Fibroblast of skin of scalp (primary cell): ENCODE measurements at regions not wholly inside any gene's neighbourhood (a gene's known extent, or its start where the extent isn't known, plus 50 kb on each side); places are given as distances from the start of the nearest gene placed in this dataset.

ENCODE experiments used
- DNase-seq: peaks from one replicate; pipeline ENCODE4 v3.0.0-alpha.2; 2013

GRCh38 chr16:35516551-35516950 lies 2057.1 kb downstream of the TP53TG3F start:
- no peak for DNase-seq

GRCh38 chr16:35516971-35517370 lies 2057.6 kb downstream of the TP53TG3F start:
- no peak for DNase-seq

GRCh38 chr16:35523991-35524390 lies 2064.6 kb downstream of the TP53TG3F start:
- no peak for DNase-seq

GRCh38 chr16:35525979-35526590 lies 2066.7 kb downstream of the TP53TG3F start:
- DNase-seq = no peak

- no peak for DNase-seq
Measured at GRCh38 chr16:35532576-35532975, 2073.2 kb downstream of the TP53TG3F start.

- no peak for DNase-seq
Measured at GRCh38 chr16:35533683-35534082, 2074.3 kb downstream of the TP53TG3F start.

- DNase-seq = no peak
Measured at GRCh38 chr16:35543486-35543885, 2084.1 kb downstream of the TP53TG3F start.

GRCh38 chr16:35552763-35553162 lies 2093.4 kb downstream of the TP53TG3F start:
- DNase-seq = no peak

- no peak for DNase-seq
Measured at GRCh38 chr16:35557731-35558130, 2098.3 kb downstream of the TP53TG3F start.

- no peak for DNase-seq
Measured at GRCh38 chr16:35559911-35560636, 2100.7 kb downstream of the TP53TG3F start.

- no peak for DNase-seq
Measured at GRCh38 chr16:35560637-35560984, 2101.2 kb downstream of the TP53TG3F start.

- DNase-seq = no peak
Measured at GRCh38 chr16:35561346-35561745, 2101.9 kb downstream of the TP53TG3F start.

- no peak for DNase-seq
Measured at GRCh38 chr16:35562471-35562870, 2103.1 kb downstream of the TP53TG3F start.

GRCh38 chr16:35562919-35563318 lies 2103.5 kb downstream of the TP53TG3F start:
- no peak for DNase-seq

GRCh38 chr16:35564148-35564547 lies 2104.7 kb downstream of the TP53TG3F start:
- no peak for DNase-seq

- no peak for DNase-seq
Measured at GRCh38 chr16:35564889-35565288, 2105.5 kb downstream of the TP53TG3F start.

- no peak for DNase-seq
Measured at GRCh38 chr16:35565626-35566025, 2106.2 kb downstream of the TP53TG3F start.

GRCh38 chr16:35569413-35569812 lies 2110.0 kb downstream of the TP53TG3F start:
- DNase-seq = no peak

GRCh38 chr16:35570946-35571345 lies 2111.5 kb downstream of the TP53TG3F start:
- DNase-seq = no peak

GRCh38 chr16:35572186-35572585 lies 2112.8 kb downstream of the TP53TG3F start:
- no peak for DNase-seq

GRCh38 chr16:35573407-35573806 lies 2114.0 kb downstream of the TP53TG3F start:
- no peak for DNase-seq

- no peak for DNase-seq
Measured at GRCh38 chr16:35574011-35574410, 2114.6 kb downstream of the TP53TG3F start.

GRCh38 chr16:35574454-35575431 lies 2115.3 kb downstream of the TP53TG3F start:
- DNase-seq = no peak
